ENCODE measurements at regions not wholly inside any gene's neighbourhood (a gene's known extent, or its start where the extent isn't known, plus 50 kb on each side); places are given as distances from the start of the nearest gene placed in this dataset.

- dilution Hi-C loops (cut with MboI; ENCODE audit: extremely low pct_ligation_motif_present, low sequenced_read_pairs) (no loop called here), intact Hi-C loops (cut with micrococcal nuclease) (no loop called here)
- no peak overlapping the region for H3K4me3 ChIP-seq (replicated peaks in 1 of 3; ENCODE audit: insufficient read depth in 1 of 3, low read depth in 1 of 3, low read length in 3 of 3)
- no peak overlapping the region for H3K27ac ChIP-seq (ENCODE audit: insufficient read depth, low read depth, low read length)
- no peak overlapping the region for H2AFZ ChIP-seq (ENCODE audit: low read depth, low read length)
- no peaks in the 10 kb centered on the region for H3K79me2 ChIP-seq (ENCODE audit: control insufficient read depth, insufficient read depth, low read length)
- FAIRE-seq (no peak), DNase-seq (ENCODE audit: low read depth, low spot score) (no peak)
- no peaks in the 10 kb centered on the region for H3K9me1 ChIP-seq (replicated peaks; ENCODE audit: control insufficient read depth, extremely low read depth, insufficient read depth, low read length)
- no peaks in the 10 kb centered on the region for H3K27me3 ChIP-seq (ENCODE audit: control insufficient read depth in 2 of 2, insufficient read depth in 2 of 2, low read length in 2 of 2)
- TF ChIP-seq JUN (IDR thresholded peaks at IDR 0.05; ENCODE audit: borderline replicate concordance, insufficient read depth, insufficient read length, low read depth), result no peak
- TF ChIP-seq GATA2 (IDR thresholded peaks at IDR 0.05; ENCODE audit: insufficient read depth, insufficient read length, low read depth, low read length), result no peak
- no peak for TF ChIP-seq EZH2 (IDR thresholded peaks at IDR 0.05; ENCODE audit: borderline replicate concordance, low read depth, low read length, severe bottlenecking)
- TF ChIP-seq MAX (IDR thresholded peaks at IDR 0.05; ENCODE audit: insufficient read depth, insufficient read length), result no peak
- no peak for TF ChIP-seq POLR2A (IDR thresholded peaks at IDR 0.05; ENCODE audit: low read depth, low read length)
- TF ChIP-seq POLR2AphosphoS5 (IDR thresholded peaks at IDR 0.05; ENCODE audit: insufficient read depth, low read depth, low read length), result no peak
- TF ChIP-seq MYC (IDR thresholded peaks at IDR 0.05; ENCODE audit: low read depth, low read length), result no peak
- TF ChIP-seq CTCF (IDR thresholded peaks at IDR 0.05; ENCODE audit: extremely low read depth in 1 of 2, insufficient read depth in 1 of 2, low read depth in 1 of 2, low read length in 2 of 2), result no peak
- TF ChIP-seq FOS (IDR thresholded peaks at IDR 0.05; ENCODE audit: borderline replicate concordance, insufficient read depth, low read length), result no peak
- POLR2A ChIA-PET, result no interaction called here
- no TSS peak for BruUV-seq (replicated peaks)
- H3K4me2 ChIP-seq (ENCODE audit: insufficient read depth, low read length), result no peak overlapping the region
- CTCF ChIA-PET, result no interaction called here
- no peak overlapping the region for H3K9ac ChIP-seq (replicated peaks; ENCODE audit: extremely low read depth, insufficient read depth, low read length)
- no peaks in the 10 kb centered on the region for H3K36me3 ChIP-seq (ENCODE audit: control insufficient read depth in 2 of 2, extremely low read depth in 1 of 2, insufficient read depth in 2 of 2, low read length in 2 of 2)
- H3K4me1 ChIP-seq (ENCODE audit: control insufficient read depth, extremely low read depth, insufficient read depth, low read length), result no peaks in the 10 kb centered on the region
- H4K20me1 ChIP-seq (replicated peaks; ENCODE audit: control insufficient read depth, extremely low read depth, insufficient read depth, low read length), result no peaks in the 10 kb centered on the region
- no peaks in the 10 kb centered on the region for H3K9me3 ChIP-seq (replicated peaks; ENCODE audit: control insufficient read depth, insufficient read depth, low read length)
Measured at GRCh38 chr9:27880156-27880555, 306.9 kb upstream of the C9orf72 start.
